H9 (cell line): ENCODE measurements at regions not wholly inside any gene's neighbourhood (a gene's known extent, or its start where the extent isn't known, plus 50 kb on each side); places are given as distances from the start of the nearest gene placed in this dataset.

Experiments
- DNase-seq: peaks from one replicate; pipeline ENCODE4 v3.0.0-alpha.2; 2017
- H2AFZ ChIP-seq: one replicate; pipeline ENCODE4 v1.6.1; 2013; ENCODE audit warnings: mild to moderate bottlenecking, low read length, control low read depth, moderate library complexity
- H2AK5ac ChIP-seq: 2 replicates; pipeline ENCODE4 v1.6.1; 2013; ENCODE audit warnings: low read length, control low read depth, mixed read lengths; ENCODE audit not compliant: insufficient read length
- H2BK120ac ChIP-seq: one replicate; pipeline ENCODE4 v1.6.1; 2013; ENCODE audit warnings: low read depth, mild to moderate bottlenecking, low read length, control low read depth, inconsistent platforms; ENCODE audit not compliant: poor library complexity, severe bottlenecking
- H2BK12ac ChIP-seq: 2 replicates; pipeline ENCODE4 v1.6.1; 2013; ENCODE audit warnings: low read length, control low read depth, mixed read lengths, low read depth; ENCODE audit not compliant: insufficient read length
- H2BK15ac ChIP-seq: 2 replicates; pipeline ENCODE4 v1.6.1; 2013; ENCODE audit warnings: low read depth, low read length, control low read depth
- H2BK20ac ChIP-seq: one replicate; pipeline ENCODE4 v1.6.1; 2013; ENCODE audit warnings: low read depth, mild to moderate bottlenecking, low read length, control low read depth, inconsistent platforms; ENCODE audit not compliant: poor library complexity, severe bottlenecking
- H2BK5ac ChIP-seq: 2 replicates; pipeline ENCODE4 v1.6.1; 2013; ENCODE audit warnings: low read length, control low read depth, mixed read lengths; ENCODE audit not compliant: insufficient read length
- H3K14ac ChIP-seq: 2 replicates; pipeline ENCODE4 v1.6.1; 2013; ENCODE audit warnings: low read length, control low read depth; ENCODE audit not compliant: insufficient read depth
- H3K18ac ChIP-seq: 2 replicates; pipeline ENCODE4 v1.6.1; 2013; ENCODE audit warnings: low read depth, mild to moderate bottlenecking, mixed read lengths, low read length, control low read depth; ENCODE audit not compliant: insufficient read length
- H3K23ac ChIP-seq: 2 replicates; pipeline ENCODE4 v1.6.1; 2013; ENCODE audit warnings: low read length, control low read depth, mixed read lengths, low read depth; ENCODE audit not compliant: insufficient read length
- H3K23me2 ChIP-seq: 2 replicates; pipeline ENCODE4 v1.6.1; 2013; ENCODE audit warnings: low read depth, mild to moderate bottlenecking, mixed read lengths, low read length, control low read depth; ENCODE audit not compliant: insufficient read length, poor library complexity, severe bottlenecking
- H3K27ac ChIP-seq: 2 replicates; pipeline ENCODE4 v1.5.1; 2013; ENCODE audit warnings: low read length, control low read depth, mixed read lengths, low read depth; ENCODE audit not compliant: insufficient read length
- H3K27me3 ChIP-seq: 2 replicates; pipeline ENCODE4 v1.6.1; 2013; ENCODE audit warnings: low read length, control low read depth, inconsistent platforms; ENCODE audit not compliant: insufficient read depth
- H3K4ac ChIP-seq: 2 replicates; pipeline ENCODE4 v1.6.1; 2013; ENCODE audit warnings: low read depth, mild to moderate bottlenecking, control low read depth, inconsistent platforms, low read length, moderate library complexity
- H3K4me1 ChIP-seq: 2 replicates; pipeline ENCODE4 v1.6.1; 2013; ENCODE audit warnings: low read length, control low read depth, inconsistent platforms; ENCODE audit not compliant: insufficient read depth
- H3K4me2 ChIP-seq: 2 replicates; pipeline ENCODE4 v1.6.1; 2013; ENCODE audit warnings: low read length, control low read depth, mixed read lengths; ENCODE audit not compliant: insufficient read length, insufficient read depth
- H3K56ac ChIP-seq: 2 replicates; pipeline ENCODE4 v1.6.1; 2013; ENCODE audit warnings: low read depth, mild to moderate bottlenecking, mixed read lengths, low read length, control low read depth; ENCODE audit not compliant: insufficient read length
- H3K79me1 ChIP-seq: 2 replicates; pipeline ENCODE4 v1.6.1; 2013; ENCODE audit warnings: low read depth, mild to moderate bottlenecking, moderate library complexity, low read length, control low read depth, inconsistent platforms; ENCODE audit not compliant: insufficient read depth, poor library complexity, severe bottlenecking
- H3K79me2 ChIP-seq: 2 replicates; pipeline ENCODE4 v1.6.1; 2013; ENCODE audit warnings: low read length, control low read depth, inconsistent platforms; ENCODE audit not compliant: insufficient read depth
- H3K9ac ChIP-seq: 2 replicates; pipeline ENCODE4 v1.6.1; 2013; ENCODE audit warnings: low read length, control low read depth, mixed read lengths; ENCODE audit not compliant: insufficient read length; ENCODE audit errors: extremely low read depth
- H3K9me3 ChIP-seq: one replicate; pipeline ENCODE4 v1.6.1; 2013; ENCODE audit warnings: low read depth, low read length, inconsistent platforms; ENCODE audit not compliant: control insufficient read depth
- H3T11ph ChIP-seq: one replicate; pipeline ENCODE4 v1.6.1; 2013; ENCODE audit warnings: mild to moderate bottlenecking, low read length, control low read depth, inconsistent platforms
- H4K20me1 ChIP-seq: one replicate; pipeline ENCODE4 v1.6.1; 2013; ENCODE audit not compliant: control insufficient read depth, insufficient read length, insufficient read depth
- H4K5ac ChIP-seq: 2 replicates; pipeline ENCODE4 v1.6.1; 2013; ENCODE audit warnings: low read depth, mild to moderate bottlenecking, mixed read lengths, low read length, control low read depth; ENCODE audit not compliant: insufficient read length
- H4K8ac ChIP-seq: replicated peaks from 2 replicates; pipeline ENCODE4 v1.6.1; 2013; ENCODE audit warnings: low read length, control low read depth, mixed read lengths, low read depth; ENCODE audit not compliant: insufficient read length
- H4K91ac ChIP-seq: 2 replicates; pipeline ENCODE4 v1.6.1; 2013; ENCODE audit warnings: low read depth, mild to moderate bottlenecking, moderate library complexity, mixed read lengths, low read length, control low read depth; ENCODE audit not compliant: insufficient read length
- H3K27ac Mint-ChIP-seq, 3 experiments: 2 replicates in 2 of 3; 3 replicates in 1 of 3; pipeline ENCODE4 v1.8.0; 2020 to 2021; ENCODE audit warnings: mixed read lengths in 3 of 3, mild to moderate bottlenecking in 1 of 3, moderate library complexity in 1 of 3
- H3K27me3 Mint-ChIP-seq: 2 replicates; pipeline ENCODE4 v1.8.0; 2021; ENCODE audit warnings: low read depth, mild to moderate bottlenecking, moderate library complexity, mixed read lengths
- H3K36me3 Mint-ChIP-seq, 3 experiments: 2 replicates in 2 of 3; 3 replicates in 1 of 3; pipeline ENCODE4 v1.8.0; 2020 to 2021; ENCODE audit warnings: low read depth in 3 of 3, mixed read lengths in 3 of 3; ENCODE audit not compliant: insufficient read depth in 1 of 3
- H3K4me1 Mint-ChIP-seq, 2 experiments: 2 replicates each; pipeline ENCODE4 v1.8.0; 2020; ENCODE audit warnings: mixed read lengths in 2 of 2
- H3K4me3 Mint-ChIP-seq, 2 experiments: 2 replicates in 1 of 2; 3 replicates in 1 of 2; pipeline ENCODE4 v1.8.0; 2020 to 2021; ENCODE audit warnings: mild to moderate bottlenecking in 2 of 2, mixed read lengths in 2 of 2, moderate library complexity in 1 of 2
- H3K9me3 Mint-ChIP-seq, 2 experiments: 2 replicates in 1 of 2; 3 replicates in 1 of 2; pipeline ENCODE4 v1.8.0; 2020; ENCODE audit warnings: mild to moderate bottlenecking in 2 of 2, mixed read lengths in 2 of 2, moderate library complexity in 1 of 2
- WGBS: extraction: QIAGEN DNeasy Blood & Tissue Kit; methylation state at CpG from one replicate; pipeline ENCODE4 v1.1.7; 2013; ENCODE audit warnings: missing lambda C conversion rate, low lambda C conversion rate, mixed read lengths; ENCODE audit not compliant: insufficient read length; ENCODE audit errors: extremely low coverage; 5-methylcytosine and 5-hydroxymethylcytosine counted together
- TF ChIP-seq, protein P1 (sequence below): fragments of 200-600 bp; sonication (generic); conservative IDR thresholded peaks from 3 replicates; pipeline ENCODE4 v1.8.0; 2021; ENCODE audit warnings: antibody characterized with exemption, mild to moderate bottlenecking

DNA sequence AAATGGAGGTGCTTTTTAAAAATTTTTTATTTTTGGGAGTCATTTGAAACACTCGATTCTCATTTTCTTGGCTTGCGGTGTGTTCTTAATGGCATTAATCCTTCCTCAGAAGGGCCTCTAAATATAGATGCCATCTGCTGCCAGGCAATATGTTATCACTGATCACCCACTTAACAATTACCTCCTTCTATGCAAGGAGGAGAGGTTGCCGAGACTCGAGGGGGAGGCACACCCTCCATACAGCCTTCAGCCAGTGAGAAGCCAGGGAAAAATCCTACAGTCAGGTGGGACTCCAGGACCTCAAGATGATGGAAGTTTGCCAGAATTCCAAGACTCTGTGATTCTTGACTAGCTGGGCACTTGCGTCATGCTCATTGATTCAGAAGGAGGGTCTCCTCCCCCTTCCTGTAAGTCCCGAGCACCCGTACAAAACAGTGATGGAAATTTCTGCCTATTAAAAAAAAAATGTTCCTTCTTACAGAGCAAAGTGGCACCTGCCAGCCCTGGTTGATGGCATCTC is 574.5 kb downstream of the TYW1 start:
- no peak overlapping the region for H4K8ac ChIP-seq
- no peak overlapping the region for H3T11ph ChIP-seq
- no peak overlapping the region for H3K9ac ChIP-seq
- peaks cover 34 to 38% of the 10 kb centered on the region in 2 experiments for H3K9me3 Mint-ChIP-seq
- no peaks in the 10 kb centered on the region for H3K27me3 ChIP-seq
- no peak overlapping the region for H3K56ac ChIP-seq
- no peak overlapping the region for H3K14ac ChIP-seq
- no peak overlapping the region for H2AK5ac ChIP-seq
- no peak overlapping the region for H3K23ac ChIP-seq
- H2BK5ac ChIP-seq, result no peak overlapping the region
- no peak for DNase-seq
- H3K18ac ChIP-seq, result no peak overlapping the region
- no peaks in the 10 kb centered on the region for H3K79me2 ChIP-seq
- no peak overlapping the region for H2AFZ ChIP-seq
- no peak overlapping the region for H3K4me3 Mint-ChIP-seq
- H3K23me2 ChIP-seq, result no peaks in the 10 kb centered on the region
- TF ChIP-seq, protein P1, sequence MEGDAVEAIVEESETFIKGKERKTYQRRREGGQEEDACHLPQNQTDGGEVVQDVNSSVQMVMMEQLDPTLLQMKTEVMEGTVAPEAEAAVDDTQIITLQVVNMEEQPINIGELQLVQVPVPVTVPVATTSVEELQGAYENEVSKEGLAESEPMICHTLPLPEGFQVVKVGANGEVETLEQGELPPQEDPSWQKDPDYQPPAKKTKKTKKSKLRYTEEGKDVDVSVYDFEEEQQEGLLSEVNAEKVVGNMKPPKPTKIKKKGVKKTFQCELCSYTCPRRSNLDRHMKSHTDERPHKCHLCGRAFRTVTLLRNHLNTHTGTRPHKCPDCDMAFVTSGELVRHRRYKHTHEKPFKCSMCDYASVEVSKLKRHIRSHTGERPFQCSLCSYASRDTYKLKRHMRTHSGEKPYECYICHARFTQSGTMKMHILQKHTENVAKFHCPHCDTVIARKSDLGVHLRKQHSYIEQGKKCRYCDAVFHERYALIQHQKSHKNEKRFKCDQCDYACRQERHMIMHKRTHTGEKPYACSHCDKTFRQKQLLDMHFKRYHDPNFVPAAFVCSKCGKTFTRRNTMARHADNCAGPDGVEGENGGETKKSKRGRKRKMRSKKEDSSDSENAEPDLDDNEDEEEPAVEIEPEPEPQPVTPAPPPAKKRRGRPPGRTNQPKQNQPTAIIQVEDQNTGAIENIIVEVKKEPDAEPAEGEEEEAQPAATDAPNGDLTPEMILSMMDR, result no peak
- no peaks in the 10 kb centered on the region for H3K4me1 Mint-ChIP-seq
- no peak overlapping the region for H3K4ac ChIP-seq
- peaks cover 7 to 12% (median 11%) of the 10 kb centered on the region in 3 experiments; a peak in 6 of 7 replicates for H3K36me3 Mint-ChIP-seq
- no peak overlapping the region for H4K5ac ChIP-seq
- H4K20me1 ChIP-seq, result no peaks in the 10 kb centered on the region
- no peaks in the 10 kb centered on the region for H3K79me1 ChIP-seq
- H2BK12ac ChIP-seq, result no peak overlapping the region
- H2BK15ac ChIP-seq, result no peak overlapping the region
- no peak overlapping the region for H3K27ac ChIP-seq
- no CpG with 5 or more reads among the region's 7 CpGs for WGBS
- H3K4me1 ChIP-seq, result no peaks in the 10 kb centered on the region
- H3K27me3 Mint-ChIP-seq, result peaks cover 2% of the 10 kb centered on the region; the same call in 1 of the 2 replicates
- no peak overlapping the region for H4K91ac ChIP-seq
- no peak overlapping the region for H2BK20ac ChIP-seq
- peaks cover 4% of the 10 kb centered on the region for H3K9me3 ChIP-seq
- no peak overlapping the region for H2BK120ac ChIP-seq
- H3K27ac Mint-ChIP-seq, result no peak overlapping the region
- no peak overlapping the region for H3K4me2 ChIP-seq
